ENCODE measurements at regions not wholly inside any gene's neighbourhood (a gene's known extent, or its start where the extent isn't known, plus 50 kb on each side); places are given as distances from the start of the nearest gene placed in this dataset.

DNA sequence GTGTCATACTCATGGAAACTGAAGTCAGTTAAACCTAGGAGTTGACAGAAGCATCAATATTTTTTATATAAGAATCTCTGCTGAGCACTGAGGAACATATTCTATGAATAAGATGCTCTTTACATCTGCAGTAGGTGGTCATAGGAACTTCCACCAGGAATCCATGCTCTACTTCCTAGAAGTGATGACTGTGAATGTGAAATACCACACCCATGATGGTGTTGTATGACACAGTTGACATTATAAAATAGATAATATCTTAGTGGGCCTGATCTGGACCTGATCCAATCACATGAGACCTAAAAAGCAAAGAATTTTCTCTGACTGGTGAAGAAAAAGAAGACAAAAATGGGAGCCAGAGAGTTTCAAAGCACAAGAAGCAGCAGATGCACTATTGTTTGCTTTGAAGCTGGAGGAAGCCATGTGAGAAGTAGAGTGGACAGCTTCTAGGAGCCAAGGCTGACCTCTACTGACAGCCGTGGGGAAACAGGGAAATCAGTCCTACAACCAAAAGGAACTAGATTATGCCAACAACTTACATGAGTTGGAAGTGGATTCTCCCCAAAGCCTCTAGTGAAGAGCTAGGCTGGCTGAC, 68.6 kb upstream of the HS3ST1 start:
- DNase-seq: no peak

DNA sequence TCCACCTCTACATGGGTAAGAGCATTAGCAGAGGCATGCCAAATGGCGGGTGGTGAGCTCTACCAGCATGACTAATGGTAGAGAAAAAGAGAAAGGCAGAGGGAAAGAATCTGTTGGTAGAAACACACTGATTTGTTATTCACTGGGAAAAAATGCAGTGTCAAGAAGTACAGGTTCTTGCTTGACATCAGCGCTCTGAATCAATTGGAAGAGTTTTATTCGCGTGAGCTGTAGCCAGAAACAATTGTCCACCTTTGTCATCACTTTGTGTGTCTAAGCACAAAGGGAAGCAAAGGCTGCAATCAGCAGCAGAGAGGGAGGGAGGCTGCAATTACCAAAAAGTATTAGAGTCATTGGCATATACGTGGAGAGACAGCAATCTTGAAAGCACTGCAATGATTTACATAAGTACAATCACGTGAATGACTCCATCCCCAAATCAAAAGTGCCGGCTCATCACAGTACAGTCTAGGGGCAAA, 67.7 kb upstream of the HS3ST1 start:
- no peak for DNase-seq

DNA sequence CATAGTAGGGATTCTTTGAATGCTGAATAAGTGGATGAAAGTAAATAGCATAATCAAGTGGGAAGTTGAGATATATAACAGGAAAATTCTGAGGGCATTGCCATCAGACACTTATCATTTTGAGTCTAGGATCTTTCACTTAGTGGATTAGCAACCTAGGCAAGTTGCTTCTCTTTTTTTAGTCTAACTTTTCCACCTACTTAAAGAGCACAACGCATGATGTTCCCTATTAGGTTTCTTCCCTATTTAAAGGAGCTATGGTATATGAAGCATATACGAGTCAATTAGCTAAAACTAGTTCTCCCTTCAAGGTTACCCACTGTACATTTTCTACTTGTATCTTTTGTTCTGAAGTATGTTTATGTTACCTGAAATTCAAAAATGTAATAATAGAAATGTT, 67.1 kb upstream of the HS3ST1 start:
- no peak for DNase-seq

DNA sequence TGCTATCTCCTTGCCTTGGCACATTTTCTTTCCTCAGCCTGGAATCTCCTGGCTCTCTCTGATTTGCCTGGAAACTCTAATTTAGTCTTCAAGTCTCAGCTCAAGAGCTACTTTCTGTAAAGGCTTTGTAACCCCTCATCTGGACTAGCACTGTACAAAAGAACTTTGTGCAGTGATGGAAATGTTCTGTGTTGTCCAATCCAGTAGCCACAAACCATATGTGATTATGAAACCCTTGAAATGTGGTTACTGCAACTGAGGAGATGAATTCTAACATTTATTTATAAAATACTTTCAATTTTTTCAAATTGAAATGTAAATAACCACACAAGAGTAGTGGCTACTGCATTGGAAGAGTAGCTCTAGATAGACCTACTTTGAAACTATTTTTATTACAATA, 66.6 kb upstream of the HS3ST1 start:
- no peak for DNase-seq

DNA sequence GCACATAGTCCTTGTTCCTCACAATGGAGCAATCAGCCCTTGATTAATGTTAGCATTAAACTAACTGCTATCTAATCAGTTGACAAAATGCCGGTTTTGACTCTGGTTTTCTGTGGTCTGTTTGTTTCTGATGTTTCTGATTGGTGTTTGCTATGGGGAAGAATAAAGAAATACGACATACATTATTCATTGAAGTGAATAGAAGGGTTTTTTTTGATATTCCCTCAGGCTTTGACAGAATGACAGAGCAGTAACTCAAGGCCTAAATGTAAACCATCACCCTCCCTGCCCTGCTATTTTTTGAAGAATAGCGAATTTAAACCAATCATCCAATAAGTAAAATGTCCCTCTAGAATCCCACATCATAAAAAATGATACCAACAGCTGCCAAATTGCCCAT, 65.5 kb upstream of the HS3ST1 start:
- DNase-seq: no peak

DNA sequence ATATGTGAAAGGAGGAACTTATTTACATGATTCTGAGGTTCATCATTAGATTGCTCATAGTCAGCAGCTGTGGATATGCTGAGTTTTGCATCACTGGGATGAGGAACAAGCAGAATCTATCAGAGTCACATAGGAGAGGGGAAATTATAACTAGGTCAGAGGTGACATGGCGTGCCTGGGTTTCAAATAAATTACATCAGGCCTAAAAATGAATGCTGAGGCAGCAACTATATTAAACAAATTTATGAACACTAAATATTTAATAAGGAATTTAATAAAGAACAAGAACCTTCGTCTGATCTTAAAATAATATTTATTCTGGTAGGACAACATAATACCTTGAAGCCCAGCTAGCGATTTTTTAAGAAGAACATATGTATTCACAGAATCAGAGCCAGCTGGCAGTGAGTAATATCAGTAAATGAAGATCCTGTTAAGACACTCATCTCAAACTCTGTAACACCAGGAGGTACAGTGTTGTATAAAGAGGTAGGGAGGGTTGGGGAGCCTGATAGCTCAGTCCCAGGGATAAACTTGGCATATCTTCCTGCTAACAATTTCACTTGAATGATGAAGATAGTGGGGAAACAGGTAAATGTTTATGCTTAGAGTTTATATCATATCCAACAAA, 60.9 kb upstream of the HS3ST1 start:
- DNase-seq: no peak

DNA sequence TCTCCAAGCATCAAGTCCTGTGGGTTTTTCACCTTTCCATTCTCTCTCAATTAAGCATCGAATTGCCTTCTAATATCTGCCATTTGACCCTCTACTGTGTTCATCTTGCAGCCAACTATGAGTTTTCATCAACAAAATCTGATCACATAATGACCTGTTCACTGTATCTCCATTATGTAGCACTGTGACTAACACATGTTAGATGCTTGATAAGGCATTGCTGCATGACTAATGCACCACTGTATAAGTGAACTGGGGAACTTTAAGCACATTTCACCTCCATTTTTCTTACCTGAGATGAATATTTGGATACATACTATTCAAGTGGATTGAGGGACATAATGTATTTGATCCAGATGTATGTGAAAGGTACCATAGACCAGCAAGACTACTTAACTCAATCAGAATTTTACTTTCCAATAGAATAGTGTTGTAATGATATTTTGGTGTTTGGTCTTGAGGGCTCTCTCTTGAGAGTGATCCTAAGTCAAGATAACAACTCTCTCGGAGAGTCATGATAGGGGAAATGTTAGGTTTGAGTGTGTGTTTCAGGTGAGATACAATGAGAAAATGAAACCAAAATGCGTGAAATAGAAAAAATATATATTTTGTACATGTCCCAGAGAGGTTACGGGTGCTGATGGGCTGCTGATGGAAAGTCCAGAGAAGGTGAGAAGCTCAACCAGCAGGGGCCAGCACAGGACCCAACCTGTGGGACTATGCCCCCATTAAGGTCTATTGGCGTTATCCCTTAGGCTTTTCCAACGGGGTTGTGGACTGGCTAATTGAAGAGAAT, 60.2 kb upstream of the HS3ST1 start:
- no peak for DNase-seq

DNA sequence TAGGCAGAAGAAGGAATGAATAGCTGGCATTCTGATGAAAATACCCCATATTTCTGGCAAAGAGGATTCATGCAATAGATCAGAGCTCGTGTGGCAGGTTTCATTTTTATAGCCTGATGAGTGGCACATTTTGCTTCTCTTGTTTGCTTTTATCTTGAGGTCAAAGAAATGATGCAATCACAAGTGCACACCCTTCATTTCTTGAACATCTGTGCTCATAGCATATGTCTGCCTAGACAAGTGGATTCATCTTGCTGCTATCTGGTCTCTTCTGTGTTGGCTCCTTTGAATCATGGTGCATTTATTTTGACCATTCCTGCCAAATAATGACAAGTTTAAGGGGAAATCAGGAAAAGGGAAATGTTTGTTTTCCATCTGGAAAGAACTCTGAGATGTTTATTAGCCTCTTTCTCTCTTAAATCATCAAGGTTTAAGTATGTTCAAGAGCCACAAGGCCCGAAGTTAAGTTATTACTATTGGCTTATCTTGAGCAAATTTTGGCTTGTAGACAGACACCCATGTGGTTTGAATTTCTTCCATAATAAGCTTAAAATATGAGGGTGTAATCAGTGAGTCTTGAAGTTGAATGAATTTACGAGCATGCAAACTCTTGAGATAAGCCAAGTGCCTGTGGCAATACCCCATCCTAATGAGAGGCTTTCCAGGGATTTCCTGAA, 59.3 kb upstream of the HS3ST1 start:
- no peak for DNase-seq

DNA sequence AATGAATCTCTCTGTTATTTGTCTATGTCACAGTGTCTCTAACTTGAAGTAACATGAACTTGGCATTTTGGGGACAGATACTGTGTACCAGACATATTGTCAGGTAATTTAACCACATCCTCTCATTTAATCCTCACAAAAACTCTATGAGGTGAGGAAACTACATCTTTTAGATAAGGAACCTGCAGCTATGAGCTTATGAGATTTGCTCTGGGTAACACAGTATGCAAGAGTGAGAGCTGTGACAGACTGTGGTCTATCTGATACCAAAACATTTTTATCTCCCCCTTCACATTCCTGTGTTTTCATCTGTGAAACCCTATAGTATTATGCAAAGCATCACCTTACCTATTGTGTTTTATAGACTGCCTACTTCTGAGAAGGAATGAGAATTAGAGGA, 58.4 kb upstream of the HS3ST1 start:
- DNase-seq: no peak

DNA sequence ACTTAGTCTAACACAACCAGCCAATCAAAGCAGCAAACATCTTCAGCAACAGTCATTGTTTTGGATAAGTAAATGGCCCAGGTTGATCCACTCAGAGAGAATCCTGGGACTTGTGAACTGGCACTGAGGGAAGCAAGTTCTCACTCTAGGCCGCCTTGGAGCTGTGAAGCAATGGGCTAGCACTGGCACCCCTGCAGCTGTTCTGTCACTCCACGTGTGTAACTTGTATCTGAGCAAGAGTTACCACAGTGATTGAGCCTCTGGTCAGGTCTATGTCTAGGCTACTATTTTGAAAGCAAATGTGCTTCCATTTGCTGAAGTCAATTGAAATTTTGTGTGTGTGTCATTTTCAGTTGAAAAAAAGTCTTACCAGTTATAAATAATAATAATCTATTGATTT, 57.2 kb upstream of the HS3ST1 start:
- no peak for DNase-seq

DNA sequence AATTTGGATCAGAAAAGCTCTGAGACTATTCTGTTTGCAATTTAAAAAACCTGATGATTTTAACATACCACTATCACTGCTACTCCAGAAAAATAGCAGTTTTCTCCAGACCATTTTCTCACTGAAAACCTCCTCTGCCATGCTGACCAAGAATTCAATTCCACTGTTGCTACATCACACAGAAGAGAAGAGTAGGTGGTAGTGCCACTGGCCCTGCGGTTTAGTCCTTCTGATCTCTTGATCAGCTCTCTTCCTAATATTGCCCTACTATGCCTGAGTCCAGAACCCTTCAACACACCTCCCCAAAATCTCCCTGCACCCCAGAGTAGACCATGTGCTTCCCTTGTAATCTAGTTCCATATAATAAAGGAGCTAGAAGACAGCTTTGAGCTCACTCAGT, 55.8 kb upstream of the HS3ST1 start:
- no peak for DNase-seq

DNA sequence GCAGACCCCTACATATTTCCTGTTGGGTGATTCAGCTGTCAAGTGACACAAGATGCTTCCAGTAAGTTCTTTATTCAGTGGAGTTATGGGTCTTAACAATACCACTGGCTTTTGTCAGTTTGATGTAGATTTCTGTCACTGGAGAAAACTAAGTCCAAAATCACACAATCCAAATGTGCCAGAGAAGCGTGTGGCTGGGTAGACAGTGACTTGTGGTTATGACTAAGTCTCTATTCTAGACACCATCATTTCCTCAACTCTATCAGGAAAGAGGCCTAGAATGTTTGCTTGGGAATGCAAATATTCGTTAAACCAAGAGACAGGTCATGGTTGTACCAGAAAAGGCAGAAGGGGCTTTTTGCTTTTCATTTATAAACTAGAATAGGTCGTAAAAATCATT, 54.4 kb upstream of the HS3ST1 start:
- DNase-seq: no peak

DNA sequence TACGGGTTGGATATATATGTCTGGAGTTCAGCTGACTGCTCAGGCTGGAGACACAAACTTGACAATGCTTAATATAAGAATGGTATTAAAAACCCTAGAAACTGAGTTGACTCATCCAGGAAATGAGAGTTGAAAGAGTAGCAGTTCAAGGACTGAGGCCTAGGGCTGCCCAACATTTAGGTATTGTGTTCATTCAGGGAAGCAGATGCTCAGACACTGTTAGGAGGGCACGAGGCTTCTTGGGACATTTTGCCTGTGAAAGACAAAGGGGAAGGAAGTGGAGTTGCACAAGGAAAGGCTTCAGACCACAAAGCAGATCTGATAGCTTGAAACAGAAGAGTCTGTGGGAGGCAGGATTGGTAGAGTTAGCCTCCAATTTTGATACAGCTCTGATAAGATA, 52.0 kb upstream of the HS3ST1 start:
- DNase-seq: no peak
